Hematopoietic multipotent progenitor cell (in vitro differentiated cells): ENCODE measurements at regions not wholly inside any gene's neighbourhood (a gene's known extent, or its start where the extent isn't known, plus 50 kb on each side); places are given as distances from the start of the nearest gene placed in this dataset.

ENCODE experiments used
- DNase-seq, 3 donors: peaks; one replicate each; pipeline ENCODE4 v3.0.0-alpha.2; 2011 to 2015; ENCODE audit warnings: low read depth in 2 of 3, low spot score in 2 of 3

DNA sequence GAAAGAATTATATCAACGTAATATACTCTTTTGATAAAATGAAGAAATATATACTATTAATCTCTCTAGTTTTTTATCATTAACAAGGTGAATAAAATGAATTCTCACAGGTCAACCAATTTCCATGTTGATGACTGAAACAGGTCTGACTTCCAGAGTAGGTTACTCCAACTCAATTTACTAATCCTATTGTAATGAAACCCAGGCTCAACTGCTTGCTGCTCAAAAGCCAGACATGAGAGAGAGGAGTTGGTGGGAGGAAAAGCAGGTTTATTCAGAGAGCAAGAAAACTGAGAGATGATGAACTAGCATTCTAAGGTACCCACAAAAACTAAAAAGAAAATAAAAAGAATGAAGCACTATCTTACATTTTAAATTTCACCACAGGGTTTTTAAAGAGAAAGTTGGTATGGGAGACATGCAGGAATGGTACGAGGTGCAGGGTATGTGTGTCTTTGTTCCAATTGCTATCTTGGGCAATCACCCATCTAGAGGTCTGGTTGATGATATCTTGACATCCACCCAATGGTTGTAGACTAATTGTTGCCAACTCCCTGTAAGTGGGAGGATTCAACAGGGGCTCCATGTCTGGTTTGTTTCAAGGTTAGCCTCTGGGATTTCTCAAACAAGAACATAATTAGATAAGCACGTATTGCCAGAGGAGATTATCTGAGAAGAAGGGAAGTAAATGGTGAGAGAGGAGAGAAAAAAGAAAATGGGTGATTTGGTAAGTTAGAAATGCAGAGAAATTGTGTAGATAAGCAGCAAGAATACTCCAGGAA is 471.4 kb upstream of the REG3G start:
- DNase-seq = no peak

DNA sequence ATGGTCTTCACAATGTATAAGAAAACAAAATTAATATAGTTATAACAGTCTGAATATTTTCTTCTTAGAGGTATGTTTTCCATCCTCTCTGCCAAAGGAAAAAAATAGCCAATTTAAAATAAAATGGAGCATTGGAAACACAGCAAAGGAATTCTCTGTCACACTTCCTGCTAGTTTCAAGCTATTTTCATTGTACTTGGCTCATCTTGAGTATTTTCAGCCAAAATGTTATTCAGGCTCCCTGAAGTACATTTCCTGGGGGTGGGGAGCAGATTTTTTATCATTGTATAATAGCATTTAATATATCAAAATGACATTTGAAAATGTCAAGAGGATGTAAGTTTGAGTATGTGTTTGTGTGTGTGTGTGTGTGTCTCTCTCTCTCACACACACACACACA is 463.6 kb upstream of the REG3G start:
- no peak for DNase-seq

DNA sequence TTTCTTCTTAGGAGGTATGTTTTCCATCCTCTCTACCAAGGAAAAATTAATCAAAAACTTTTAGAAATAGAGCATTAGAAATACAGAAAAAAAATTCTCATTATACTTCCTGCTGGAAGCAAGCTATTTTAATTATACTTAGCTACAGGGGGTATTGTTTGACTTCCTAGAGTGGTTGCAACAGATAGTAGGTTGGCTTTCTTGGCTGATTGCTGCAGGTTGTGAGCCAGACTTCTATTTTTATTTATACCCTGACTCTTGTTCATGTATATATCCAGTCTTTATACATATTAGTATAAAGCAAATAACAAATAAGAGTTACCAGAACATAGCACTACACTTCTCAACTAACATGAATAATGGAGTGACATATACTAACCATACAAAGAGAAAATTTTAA is 460.8 kb upstream of the REG3G start:
- no peak for DNase-seq

DNA sequence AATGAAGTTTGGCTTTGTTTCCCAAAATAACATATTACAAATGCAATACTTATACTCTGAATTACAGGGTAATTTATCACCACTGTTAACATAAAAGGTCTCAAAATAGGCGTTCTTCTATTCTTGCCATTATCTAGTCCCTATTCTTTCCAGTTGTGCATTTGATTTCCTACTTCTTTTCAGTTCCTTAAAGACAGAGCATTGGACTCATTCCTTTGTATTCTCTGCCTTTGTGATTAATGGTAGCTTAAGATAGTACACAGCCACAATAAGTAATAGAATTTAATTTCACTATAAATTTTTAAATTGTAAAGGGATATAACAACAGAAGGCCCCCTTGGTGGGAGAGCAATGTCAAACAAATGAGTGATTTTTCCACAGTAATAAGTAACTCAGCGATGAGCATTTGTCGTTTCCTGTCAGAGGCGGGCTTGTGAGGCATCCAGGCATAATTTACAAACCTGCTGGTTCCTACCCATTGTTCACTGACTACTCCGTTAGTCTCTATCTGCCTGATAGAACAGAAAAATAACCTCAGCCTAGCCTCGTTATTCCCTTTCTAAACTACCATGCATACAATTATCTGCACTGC is 456.6 kb upstream of the REG3G start:
- DNase-seq = no peak

DNA sequence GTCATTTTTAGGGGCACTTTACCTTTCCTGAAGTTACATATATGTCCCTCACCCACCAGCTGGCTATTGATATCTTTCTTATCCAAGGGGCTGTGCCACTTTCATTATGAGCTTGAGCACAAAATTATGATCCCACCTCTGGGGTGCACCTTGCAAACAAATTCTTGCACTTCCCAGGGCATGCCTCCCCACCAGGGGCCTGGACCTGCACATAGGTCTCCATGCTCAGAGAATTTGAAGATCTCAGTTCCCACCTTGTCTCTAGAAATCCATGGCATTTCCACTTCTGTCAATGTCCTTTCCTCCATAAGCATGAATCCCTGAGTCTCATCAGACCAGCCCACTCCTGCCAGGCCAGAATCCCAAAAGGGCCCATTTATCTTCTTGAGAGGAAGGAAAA is 449.1 kb upstream of the REG3G start:
- no peak for DNase-seq

DNA sequence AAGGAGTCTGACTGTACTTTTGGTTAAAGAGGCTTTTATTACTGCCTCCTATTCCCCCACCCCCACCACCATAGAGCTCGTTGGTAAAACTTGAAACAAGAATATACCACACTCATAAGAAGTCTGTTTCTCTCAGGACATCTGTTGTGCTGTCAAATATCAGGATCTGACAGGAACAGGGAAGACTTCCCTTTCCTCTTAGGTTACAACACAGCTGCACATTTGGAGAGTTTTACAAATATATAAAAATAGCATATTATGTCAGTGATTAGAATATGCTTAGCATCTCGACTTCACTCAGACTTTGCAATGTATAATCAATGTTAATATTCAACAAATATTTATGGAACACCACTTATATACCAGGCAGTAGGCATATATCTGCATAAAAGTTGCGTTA is 439.6 kb upstream of the REG3G start:
- DNase-seq = no peak

DNA sequence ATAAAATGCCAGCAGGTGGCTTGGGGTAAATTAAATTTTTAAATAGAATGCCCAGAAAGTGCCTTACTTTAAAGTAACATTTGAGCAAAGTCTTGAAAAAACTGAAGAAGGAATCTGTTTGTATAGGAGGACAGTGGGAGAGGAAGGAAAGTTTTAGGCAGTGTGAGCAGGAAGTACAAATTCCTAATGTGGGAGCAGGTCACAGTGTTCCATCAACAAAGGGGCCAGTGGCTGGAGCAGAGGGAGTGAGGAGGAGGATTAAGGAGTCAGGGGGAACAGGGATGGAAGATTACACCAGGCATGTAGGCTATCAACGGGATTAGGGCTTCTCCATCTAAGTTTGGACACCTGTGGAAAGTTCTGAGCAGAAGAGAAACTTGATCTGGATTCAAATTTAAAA is 439.2 kb upstream of the REG3G start:
- DNase-seq = no peak

DNA sequence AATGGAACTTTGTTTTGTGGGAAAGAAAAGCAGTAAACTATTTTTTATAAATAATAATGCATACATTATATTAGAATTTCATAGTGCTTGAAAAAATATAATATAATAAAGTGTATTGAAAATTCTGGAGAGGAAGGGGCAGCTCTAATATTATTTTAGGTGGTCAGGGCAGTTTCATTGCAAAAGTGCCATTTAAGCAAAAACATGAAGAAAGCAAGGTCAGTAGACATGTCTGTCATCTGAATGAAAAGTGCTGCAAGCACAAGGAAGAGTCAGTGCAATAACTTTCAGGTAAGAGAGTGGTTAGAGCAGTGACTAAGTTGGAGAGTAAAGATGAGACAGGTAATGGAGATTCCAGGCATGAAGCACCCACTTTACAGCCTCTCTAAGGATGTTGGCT is 435.6 kb upstream of the REG3G start:
- no peak for DNase-seq

DNA sequence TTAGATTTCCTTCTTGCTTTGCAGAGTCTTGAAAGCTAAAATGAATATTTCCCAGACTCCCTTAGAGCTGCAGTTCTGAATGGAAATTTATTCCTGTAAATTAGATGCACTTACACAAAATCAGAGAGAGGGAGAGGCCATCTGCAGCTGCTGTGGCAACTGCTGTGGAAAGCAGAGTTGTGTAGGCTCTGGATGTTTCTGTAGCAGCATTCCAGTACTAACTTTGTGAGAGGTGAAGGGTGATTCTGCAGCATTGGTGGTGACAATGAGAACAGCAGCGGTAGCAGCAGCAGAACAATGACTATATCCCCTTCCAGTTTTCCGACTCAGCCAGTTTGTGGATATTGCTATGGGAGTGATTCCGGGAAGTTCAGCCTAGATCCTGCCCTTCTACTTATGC is 433.0 kb upstream of the REG3G start:
- no peak for DNase-seq

DNA sequence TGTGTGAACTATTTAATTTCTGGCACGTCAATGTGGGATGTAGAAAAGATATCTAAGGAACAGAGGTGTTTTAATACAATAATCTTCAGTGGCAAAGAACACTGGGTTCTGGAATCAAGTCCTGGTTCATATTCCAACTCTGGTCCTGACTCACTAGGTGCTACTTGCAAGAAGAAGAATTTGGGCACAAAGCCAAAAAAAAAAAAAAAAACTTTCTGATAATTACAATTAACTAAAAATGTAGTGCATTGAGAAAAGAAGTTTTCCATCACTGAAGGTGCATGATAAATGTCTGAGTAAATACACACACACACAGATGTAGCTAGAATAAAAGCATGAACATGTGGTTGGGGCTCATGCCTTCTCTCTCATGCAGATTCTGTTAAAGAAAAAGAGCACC is 424.4 kb upstream of the REG3G start:
- DNase-seq = no peak

DNA sequence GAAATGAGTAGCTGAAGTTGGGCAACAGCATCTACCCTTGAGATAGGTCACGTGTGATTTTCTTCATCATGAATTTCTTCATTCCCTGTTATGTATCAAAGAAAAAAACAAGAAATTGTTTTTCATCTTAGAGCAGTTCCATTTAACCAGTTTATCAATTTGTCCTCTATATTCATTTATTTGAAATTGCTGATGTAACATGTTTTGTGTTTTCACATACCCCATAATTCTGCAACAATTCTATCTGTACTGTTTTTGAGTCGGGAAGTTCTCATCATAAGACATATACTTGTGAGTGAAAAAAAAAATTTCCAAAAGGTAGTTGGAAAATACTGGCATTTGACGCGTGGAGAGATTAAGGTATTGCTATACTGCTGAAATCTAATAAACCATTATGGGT is 422.6 kb upstream of the REG3G start:
- DNase-seq = no peak

DNA sequence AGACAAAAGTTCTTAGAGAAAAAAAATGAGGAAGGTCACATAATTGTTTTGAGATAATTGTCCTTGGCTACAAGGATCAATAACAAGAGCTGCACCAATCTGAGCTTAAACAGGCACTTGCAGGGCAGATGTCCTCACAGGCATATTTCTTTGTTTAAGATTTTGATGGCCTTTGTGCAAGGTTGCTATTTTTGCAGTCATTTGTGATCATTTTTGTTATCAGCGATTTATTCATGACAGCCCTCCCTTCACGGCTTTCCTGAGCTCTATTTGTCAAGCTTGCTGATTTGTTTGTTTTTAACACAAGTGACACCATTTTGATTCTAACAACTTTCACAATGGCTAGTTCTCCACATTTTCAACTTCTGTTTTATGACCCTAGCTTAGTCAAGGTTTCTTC is 418.6 kb upstream of the REG3G start:
- no peak for DNase-seq

DNA sequence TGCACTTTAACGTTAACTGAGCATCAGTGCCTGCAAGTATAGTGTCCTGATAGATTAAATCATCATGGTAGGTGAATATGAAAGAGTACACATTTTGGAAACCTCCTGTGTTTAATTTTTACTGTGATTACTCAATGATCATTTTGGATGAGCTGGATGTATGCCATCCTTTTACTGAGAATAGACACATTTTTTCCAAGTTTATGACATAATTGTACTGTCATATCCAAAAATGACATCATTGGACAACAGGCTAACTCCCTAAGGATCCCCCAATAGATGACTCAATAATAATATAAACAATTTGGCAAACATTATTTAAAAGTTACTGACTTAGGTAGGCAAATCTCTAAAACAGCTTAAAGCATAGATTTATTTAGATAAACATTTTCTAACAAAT is 410.8 kb upstream of the REG3G start:
- no peak for DNase-seq

DNA sequence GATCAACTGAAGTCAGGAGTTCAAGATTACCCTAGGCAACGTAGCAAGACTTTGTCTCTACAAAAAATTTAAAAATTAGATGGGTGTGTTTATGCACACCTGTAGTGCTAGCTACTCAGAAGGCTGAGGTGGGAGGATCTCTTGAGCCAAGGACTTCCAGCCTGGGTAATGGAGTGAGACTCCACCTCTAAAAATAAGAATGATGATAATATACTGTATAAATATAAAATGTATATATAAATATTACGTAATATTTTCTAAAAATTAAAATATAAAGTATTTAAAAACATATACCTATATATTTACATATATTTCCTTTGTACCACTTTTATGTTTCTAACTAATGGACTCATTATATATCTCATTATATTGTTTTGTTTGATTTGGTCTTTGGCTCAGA is 409.5 kb upstream of the REG3G start:
- no peak for DNase-seq

DNA sequence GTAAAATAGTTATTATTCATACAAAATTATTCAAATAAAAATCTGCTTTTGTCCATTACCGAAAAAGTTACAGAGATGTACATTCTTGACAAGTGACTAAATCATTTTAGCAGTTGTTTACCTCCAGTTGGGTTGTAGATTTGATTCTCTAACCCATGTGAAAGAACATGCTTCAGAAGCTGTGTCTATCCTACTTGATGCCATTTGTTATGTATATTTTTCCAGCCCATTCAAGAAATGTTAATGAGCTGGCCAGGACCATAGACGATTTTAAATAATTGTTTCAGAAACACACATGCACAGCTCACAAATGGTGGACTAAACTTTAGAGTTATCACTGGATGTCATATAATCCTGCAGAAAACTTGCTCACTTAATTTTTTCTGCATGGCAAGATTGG is 391.1 kb upstream of the REG3G start:
- DNase-seq = no peak

DNA sequence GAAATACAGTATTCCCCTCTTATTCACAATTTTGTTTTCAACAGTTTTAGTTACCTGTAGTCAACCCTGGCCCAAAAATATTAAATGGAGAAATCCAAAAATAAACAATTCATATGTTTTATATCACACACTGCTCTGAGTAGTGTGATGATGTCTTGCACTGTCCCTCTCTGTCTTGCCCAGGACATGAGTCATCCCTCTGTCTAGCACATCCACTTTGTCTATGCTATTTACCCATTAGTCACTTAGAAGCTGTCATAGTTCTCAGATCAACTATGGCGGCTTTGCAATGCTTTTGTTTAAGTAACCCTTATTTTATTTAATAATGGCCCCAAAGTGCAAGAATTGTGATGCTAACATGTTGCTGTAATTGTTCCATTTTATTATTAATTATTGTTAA is 380.6 kb upstream of the REG3G start:
- DNase-seq = no peak

DNA sequence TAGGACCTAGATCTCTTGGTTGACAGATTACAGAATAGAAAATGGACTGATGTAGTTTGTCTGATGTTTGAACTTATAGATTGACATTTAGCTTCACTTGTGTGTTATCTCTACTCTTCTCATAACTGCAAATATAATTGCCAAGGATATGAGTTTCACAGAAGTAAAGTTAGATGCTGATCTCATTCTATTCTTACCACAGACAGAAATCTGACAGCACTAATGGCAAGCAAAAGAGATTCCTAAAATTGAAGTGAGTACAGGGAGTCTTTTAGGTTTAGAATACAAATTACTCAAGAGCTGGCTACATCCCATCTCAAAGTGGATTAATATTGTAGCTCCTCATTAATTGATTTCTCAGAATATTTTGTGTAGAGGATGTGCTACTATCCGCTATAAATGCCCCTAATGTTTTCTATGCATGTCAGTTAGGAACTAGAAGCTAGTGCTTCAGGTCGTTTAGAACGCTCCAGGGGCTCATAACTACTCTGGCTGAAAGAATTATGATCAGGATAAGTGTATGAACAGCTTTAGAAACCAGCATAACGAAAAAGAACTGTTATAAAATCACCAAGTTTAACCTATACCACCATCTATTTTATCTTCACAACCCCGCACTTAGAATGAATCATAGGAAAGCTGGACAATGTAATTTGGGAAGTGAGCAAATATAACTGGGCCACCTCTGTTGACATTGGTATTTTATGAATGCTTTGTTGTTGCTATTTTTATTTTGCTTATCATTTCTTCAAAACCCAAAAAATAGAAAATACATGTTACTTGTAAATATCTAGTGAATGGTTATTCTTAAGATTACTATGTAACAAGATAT is 378.8 kb upstream of the REG3G start:
- DNase-seq = no peak

DNA sequence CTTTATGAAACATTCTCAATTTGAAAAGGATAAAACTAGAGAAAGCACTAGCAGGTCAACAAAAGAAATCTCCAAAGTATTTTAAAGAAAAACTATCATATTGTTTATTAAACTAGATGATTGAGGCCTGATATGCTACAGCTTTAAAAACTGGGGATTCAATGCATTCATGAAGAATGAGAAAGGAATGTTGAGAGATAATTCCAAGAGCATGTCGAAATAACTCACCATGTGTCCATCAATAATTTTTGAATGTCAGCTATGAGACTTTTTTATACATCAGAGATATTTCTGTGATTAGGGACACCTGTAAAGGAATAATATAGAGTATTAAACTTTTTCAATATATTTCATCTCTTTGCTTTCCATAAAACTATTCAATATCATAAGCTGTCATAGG is 376.9 kb upstream of the REG3G start:
- DNase-seq = no peak

DNA sequence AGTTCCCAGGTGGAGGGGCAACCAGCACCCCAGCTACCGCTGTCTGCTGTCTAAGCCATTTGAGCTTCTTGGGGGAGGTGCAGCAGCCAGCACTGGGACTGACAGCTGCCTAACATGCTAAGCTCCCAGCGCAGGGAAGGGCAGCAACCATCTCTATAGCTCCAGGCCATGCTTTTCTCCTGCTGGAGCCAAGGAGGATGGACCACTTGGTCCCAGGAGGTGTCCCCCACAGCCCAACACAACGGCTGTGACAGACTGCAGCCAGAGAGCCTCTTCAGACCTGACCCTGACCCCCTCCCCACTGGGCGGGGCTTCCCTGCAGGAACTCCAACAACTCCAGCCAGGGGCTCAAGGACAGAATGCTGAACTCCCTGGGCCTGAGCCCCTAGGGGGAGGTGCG is 370.6 kb upstream of the REG3G start:
- no peak for DNase-seq

DNA sequence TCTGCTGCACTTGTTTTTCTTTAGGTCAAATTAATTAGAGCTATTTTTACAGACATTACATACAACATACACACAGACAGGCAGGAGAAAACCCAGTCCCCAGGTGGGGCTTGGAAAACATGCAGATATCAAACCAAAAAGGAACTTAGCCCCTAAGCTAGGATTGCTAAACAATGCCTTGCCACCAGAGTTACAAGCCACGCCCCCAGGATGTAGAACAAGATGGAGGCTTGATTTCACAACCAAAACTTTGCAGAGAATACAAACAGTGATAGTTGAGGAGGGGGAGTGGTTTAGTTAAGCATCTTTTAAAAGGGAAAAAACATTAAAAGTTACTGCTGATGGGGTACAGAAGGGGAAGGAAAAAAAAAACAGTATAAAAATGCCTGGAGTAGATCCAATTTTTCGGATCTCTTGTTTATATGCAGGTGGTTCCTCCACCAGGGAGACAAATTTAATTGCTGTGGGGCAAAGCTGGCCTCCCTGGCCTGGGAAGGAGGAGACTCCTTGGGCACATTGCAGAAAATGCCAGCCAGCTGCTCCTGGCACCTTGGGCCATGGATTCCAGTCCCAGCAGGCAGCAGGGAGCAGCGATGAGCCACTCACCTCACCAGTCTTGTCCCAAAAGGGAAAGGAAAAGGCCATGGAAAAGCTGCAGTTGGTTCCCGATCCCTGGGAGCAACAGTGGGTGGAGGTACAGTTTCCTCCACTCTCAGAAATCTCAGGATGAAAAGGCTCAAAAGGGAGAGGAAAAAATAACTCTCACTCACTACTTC is 348.4 kb upstream of the REG3G start:
- no peak for DNase-seq

DNA sequence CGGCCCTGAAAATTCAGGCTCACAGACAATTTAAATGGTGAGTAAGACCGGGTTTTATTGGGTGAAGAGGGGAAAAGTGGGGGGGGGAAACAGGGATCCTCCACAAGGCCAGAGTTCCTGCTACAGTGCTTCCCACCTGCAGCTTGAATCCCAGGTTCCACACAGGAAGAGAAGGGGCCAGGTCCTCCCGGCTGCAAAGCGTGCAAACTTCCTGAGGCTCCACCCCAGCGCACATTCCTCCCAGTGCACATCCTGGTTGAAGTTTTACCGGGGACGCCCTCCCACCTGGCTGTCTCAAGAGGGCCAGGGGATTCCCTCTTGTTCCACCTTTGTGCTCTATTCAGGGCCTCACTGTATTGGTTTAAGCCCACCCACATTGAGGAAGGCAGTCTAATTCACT is 347.7 kb upstream of the REG3G start:
- no peak for DNase-seq
